G401 (cell line): ENCODE measurements at regions not wholly inside any gene's neighbourhood (a gene's known extent, or its start where the extent isn't known, plus 50 kb on each side); places are given as distances from the start of the nearest gene placed in this dataset.
"Not testable (repeated sequence)": the region's sequence is repeated elsewhere in the genome, so short reads cannot be mapped to it uniquely, and the experiment has no call there.

ENCODE experiments used
- DNase-seq: peaks from one replicate; pipeline ENCODE4 v3.0.0-alpha.2; 2015; ENCODE audit warnings: low spot score
- in situ Hi-C: cut with HindIII; loops from 2 replicates; pipeline ENCODE4 v1.10.0; 2016; ENCODE audit warnings: low sequenced_read_pairs, mixed read lengths

DNA sequence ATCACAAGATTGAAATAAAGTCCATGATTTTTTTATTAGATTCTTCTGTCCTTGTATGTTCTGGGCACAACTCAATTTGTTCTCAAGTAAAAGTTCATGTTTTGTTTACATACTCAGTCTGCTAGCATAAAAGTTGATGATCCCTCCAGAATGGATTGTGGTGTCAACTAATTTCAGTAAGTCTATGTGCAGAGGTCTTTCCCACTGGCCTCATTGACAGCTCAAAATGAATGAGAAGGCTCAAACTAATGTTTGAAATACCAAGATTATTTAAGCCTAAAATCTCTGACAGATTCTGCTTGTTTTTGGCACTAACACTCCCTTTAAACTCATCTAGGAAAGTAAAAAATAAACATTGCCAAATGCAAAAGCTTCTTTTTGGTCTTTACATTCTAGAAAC, 561.2 kb upstream of the CNTNAP5 start:
- in situ Hi-C loops = no loop called here
- no peak for DNase-seq

DNA sequence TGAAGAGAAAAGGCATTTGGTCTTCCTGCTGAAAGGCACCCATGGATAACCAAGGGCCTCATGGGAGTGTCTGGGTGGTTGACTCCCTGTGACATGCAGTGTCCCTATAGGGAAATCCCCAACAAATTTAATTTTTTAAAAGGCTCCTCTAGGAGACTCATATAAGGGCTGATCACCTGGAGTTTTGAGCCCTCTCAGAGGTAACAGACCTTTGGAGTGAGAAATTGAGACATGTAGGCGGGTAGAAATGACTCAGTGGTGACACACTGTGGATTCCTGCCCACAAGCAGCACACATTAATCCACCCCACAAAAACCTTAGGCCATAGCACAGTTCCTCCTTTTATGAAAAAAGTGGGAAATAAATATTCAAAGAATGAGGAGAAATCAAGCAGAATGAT, 557.0 kb upstream of the CNTNAP5 start:
- DNase-seq = no peak
- in situ Hi-C loops = no loop called here

DNA sequence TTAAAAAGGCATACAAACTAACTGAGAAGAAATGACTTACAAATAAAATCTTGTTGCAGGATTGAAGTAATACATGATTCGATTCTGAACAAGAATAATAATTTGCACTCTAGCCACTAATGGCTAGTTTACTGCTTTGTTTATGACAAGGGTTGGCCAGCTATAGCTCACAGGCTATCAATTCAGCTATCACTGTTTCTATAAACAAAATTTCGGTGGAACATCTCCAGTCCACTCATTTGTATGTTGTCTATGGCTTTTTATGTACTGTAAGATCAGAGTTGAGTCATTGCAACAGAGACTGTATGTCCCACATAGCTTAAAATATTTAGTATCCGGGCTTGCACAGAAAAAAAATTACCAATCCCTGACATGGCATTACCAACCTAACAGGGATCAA, 543.7 kb upstream of the CNTNAP5 start:
- no peak for DNase-seq
- in situ Hi-C loops = no loop called here

DNA sequence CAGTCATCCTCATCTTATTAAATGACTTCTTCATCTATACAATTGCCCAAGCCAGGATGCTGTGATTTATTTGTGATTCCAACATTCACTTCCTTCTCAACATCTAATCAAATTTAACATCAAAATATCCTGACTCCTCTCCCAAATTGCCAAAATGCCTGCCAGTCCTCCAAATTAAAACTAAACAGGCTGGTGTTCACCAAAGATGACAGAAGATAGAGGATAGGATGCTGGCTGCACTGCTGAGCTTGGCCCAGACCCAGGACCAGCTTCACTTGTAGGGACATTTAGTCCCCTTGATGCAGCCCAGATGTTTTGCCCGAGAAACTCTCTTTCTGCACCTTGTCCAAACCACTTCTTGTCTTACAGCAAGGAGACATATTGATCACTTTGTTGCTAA, 540.0 kb upstream of the CNTNAP5 start:
- no peak for DNase-seq
- in situ Hi-C loops = no loop called here

DNA sequence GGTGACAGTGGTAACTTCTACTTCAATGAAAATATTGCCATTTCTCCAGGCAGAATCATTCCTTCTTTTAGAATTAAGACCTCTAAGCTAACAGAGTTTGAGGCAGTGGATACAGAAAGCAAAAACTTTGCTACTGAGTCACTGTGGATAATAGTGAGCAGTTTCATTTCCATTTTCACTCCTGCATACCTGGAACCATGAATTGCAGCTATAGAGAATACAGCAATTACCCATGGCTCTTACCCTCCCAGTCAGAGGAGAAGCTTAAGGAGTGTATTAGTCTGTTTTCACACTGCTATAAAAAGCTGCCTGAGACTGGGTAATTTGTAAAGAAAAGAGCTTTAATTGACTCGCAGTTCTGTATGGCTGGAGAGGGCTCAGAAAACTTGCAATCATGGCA, 531.4 kb upstream of the CNTNAP5 start:
- in situ Hi-C loops = no loop called here
- DNase-seq = no peak

DNA sequence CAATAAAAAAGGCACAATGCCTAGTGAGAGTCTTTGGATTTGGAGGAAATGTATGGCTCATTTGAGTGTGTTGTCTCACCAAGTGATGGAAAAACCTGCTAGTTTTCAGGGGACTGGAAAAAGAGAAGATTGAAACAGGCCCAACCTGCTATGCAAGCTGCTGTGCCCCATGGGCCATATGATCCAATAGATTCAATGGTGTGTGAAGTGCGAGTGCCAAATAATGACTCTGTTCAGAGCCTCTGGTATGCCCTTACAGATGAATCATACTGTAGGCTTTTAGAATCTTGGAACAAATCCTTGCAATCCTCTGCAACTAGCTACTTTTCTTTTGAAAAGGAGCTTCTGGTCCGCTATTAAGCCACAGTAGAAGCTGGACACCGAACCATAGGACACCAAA, 529.8 kb upstream of the CNTNAP5 start:
- DNase-seq = no peak

DNA sequence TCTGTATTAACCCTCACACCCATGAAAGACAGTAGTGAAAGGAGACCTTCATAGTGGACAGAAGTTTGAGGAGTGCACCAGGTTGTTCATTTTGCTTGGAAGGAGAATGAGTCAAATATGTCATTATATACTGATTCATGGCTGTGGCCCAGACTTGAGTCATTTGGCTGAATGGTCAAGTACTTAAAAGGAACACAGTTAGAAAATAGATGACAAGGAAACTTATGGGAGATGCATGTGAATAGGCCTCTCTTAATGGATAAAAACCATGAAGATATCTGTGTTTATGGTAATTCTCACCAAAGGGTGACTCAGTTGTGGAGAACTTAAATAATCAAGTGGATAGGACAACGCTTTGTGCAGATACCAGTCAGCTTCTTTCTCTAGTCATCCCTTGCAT, 524.7 kb upstream of the CNTNAP5 start:
- DNase-seq = no peak
- in situ Hi-C loops = no loop called here

More for the DNA sequence above, 529.8 kb upstream of the CNTNAP5 start:
- in situ Hi-C loops = no loop called here

DNA sequence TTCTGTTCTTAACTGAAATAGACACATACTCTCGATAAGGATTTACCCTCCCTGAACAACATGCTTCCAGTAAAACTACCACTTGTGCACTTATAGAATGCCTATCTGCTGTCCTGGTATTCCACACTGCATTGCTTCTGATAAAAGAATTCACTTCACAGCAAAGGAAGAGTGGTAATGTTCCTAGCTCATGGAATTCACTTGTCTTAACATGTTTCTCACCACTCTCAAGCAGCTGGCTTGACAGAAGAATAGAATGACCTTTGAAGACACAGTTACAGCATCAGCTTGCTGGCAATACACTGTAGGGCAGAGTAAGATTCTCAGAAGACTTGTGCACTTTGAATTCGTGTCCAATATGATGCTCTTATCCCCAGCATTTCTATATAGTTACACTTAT, 524.1 kb upstream of the CNTNAP5 start:
- in situ Hi-C loops = no loop called here
- no peak for DNase-seq

DNA sequence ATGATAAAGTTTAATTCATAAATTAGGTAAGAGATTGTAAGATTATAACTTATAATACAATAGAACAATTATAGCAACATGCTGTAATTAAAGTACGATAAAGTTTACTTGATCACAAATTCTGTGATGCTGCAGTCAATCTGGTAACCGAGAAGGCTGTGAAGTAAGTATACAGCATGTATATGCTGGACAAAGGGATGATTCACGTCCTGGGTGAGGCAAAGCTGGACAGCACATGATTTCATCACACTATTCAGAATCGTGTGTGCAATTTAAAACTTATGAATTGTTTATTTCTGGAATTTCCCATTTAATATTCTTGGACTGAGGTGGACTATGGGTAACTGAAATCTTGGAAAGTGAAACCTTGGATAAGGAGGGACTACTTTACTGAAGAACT, 522.2 kb upstream of the CNTNAP5 start:
- in situ Hi-C loops = no loop called here
- DNase-seq = no peak

DNA sequence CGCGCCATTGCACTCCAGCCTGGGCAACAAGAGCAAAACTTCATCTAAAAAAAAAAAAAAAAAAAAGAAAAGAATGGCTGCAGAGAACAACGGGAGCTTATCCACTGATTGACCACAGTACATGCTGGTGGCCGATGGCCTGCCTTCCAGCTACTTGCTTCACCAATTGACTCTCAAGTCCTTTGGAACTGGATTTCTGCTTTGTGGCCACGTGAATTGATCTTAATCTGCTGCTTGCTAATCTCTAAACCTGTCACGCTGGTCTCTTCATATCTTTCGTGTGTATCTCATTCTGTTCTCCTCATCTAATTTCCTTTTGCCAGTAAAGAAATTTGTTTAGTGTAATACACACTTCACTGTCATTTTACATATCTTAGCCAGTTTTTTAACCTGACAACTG, 512.5 kb upstream of the CNTNAP5 start:
- in situ Hi-C loops = no loop called here
- no peak for DNase-seq

DNA sequence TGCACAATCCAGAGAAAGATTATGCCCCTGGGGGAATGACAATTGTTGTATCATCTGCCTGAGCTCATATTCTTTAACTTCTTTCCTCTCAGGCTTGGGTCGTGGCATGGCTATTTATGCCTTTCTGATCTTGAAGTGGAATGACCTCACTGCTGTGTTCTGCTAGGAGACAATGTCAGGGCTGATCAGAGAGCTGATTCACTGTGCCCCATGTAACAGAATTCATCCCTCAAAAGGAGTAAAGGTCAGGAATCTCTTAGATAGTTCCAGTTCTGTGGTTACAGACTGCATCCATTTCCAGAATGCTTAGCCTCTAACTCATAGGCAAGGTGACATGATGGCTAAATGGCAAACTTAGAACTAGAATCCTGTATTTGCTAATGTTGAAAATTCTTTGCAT, 511.7 kb upstream of the CNTNAP5 start:
- no peak for DNase-seq
- in situ Hi-C loops = no loop called here

DNA sequence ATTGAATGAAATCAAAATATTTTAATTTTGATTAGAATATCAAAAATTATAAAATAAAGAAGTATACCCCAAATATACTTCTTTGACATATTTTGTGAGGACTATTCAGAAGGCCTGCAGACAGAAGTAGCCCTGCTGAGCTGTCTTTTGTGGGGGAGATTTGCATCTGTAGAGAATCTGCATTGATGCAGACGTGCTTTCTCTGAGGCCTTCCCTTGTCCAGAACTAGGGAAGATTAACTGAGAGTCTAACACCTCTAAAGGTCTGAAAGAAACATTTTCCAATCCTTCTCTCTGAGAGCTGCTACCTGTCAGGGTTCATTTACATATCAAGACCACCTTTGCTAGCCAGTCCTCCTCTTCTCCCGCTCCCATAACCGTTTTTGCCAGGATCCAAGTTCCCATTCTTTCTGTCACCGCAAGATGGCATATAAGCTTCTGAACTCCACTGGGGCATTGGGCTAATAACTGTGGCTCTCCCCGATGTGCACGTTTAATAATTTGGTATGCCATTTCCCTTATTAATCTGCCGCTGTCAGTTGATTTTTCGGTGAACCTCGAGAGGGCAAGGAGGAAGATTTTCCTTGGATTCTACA, 510.4 kb upstream of the CNTNAP5 start:
- in situ Hi-C loops = no loop called here
- DNase-seq = no peak

DNA sequence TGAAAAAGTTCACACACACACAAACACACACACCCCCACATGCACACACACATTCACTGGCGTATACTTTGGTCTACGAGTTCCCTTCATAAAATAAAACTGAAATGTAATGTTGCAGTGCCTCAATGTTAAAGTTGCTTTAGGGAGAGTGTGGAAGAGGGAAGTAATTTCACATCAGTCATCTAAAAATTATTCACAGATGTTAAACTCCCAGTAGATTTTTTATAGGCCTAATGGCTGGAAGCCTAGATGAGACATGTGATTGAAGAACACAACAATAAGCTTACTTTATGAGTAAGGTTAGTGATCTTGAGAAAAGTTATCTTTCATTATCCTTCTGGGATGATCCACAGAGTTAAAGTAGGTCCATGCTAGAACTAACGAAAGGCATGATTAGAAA, 506.7 kb upstream of the CNTNAP5 start:
- DNase-seq = no peak
- in situ Hi-C loops = no loop called here

DNA sequence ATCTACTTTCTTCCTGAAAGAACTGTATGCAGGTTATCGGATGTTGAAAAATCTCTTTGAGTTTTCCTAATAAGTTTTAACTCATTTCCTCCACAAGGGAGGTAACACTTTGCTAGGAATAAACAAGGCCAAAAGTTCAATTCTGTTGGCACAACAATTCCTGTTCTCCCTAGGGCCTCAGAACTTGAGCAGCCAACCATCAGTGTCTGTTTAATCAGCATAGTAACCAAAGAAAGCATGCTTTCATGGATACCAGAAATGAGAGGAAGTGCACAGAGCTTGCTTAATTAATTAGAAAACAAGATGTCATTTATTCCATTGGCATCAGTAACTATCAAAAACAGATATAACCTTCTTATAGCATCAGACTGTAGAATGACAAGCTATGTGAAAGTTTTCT, 503.2 kb upstream of the CNTNAP5 start:
- DNase-seq = no peak
- in situ Hi-C loops = no loop called here

DNA sequence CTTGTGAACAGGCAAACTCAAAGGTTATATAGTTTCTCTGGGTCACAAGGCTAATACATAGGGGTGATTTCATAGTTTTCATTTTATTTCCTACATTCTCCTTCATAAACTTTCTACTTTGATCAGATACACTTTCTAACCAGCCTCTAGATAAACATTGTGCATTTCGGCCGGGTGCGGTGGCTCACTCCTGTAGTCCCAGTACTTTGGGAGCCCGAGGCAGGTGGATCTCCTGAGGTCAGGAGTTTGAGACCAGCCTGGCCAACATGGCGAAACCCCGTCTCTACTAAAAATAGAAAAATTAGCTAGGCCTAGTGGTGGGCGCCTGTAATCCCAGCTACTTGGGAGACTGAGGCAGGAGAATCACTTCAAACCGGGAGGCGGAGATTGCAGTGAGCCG, 502.6 kb upstream of the CNTNAP5 start:
- in situ Hi-C loops, DNase-seq: not testable (repeated sequence)

DNA sequence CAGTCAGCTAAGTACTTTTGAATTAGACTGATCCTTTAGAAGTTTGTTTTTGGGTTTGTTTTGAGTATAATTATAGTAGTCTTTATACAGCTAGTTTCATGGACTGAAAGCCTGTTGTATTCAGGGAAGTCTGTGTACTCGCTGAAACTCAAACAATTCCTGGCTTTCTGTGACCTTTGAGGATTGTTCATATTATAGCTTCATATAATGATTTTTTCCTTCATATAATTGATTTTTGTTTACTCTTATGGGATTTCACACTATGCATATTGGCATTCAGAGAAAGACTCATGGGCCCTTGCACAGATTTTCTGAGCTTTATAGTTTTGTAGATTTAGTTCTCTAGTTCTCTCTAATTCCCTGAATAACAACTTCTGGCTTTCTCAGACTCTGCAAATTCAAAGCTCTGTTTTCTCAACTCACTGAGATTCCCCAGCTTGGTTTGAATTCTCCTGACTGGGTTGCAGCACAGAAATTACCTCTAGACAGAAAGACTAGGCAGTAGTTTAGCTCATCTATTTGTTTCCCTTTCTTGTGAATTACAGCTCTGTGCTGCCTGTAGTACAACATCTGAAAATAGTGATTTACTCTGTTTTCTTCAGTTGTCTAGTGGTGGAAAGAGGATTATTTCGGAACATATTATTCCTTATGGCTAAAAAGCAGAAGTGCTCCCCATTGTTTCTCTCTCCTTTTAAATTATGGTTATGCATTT, 495.9 kb upstream of the CNTNAP5 start:
- in situ Hi-C loops = no loop called here
- no peak for DNase-seq

DNA sequence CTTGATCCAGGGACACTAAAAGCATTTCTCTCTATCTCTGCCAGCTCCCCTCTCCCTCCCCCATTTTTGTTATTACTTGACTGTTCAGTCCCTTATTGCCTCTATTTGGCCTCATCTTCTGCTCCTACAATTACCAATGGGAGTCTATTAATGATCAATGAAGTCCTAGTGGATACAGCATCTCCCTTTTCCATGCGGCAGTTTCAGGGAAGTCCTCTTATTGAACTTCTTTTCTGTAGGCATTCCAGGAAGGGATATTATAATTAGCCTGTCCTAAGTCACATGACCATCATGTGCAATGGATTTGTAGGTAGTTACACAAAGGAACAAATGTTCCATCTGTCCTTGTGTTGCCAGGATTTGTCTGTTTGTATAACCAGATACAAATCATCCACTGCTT, 495.1 kb upstream of the CNTNAP5 start:
- in situ Hi-C loops = no loop called here
- no peak for DNase-seq

DNA sequence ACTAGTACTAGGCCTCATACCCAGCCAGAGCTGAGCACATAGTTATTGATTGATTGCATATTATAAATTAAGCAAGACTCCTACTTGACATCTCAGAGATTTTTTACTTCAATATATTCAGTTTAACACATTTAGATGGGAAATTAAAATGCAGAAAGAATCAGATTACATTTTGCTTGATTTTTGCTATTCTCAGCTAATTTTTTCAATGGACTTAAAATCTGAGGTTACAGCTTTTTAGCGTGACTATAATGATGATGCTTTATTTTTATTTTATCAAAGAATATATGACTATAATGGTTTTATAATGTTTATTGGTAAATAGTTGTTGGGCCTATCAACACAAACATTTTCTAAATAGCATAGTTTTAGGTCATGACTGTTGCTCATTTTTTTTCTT, 493.0 kb upstream of the CNTNAP5 start:
- in situ Hi-C loops = no loop called here
- no peak for DNase-seq

DNA sequence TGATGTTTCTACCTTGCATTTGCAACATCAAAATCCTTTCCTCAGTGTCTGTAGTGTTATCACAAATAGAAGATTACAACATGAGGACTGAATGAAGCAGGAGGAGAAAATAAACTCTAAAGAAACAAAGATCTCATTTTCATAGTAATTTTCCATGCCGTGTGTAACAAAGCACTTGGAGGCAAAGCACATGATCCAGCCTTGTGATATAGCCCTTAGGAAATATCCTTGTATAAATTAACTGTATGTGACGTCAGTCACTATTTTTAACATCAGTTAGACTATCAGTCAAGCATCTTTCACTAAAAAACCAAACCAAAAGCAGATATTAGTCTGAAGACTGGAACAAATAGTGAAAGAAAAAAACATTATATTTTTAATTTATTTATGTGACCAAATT, 492.1 kb upstream of the CNTNAP5 start:
- in situ Hi-C loops = no loop called here
- no peak for DNase-seq

DNA sequence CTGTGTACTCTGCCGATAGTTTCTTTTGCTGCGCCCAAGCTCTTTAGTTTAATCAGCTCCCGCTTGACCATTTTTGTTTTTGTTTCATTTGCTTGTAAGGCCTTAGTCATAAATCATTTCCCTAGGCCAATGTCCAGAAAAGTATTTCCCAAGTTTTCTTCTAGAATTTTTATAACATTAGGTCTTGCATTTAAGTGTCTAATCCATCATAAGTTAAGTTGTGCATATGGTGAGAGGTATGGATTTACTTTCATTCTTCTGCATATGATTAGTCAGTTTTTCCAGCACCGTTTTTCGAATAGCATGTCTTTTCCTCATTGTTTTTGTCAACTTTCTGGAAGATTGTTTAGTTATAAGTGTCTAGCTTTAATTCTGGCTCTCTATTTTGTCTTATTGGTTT, 484.8 kb upstream of the CNTNAP5 start:
- no peak for DNase-seq
- in situ Hi-C loops = no loop called here

DNA sequence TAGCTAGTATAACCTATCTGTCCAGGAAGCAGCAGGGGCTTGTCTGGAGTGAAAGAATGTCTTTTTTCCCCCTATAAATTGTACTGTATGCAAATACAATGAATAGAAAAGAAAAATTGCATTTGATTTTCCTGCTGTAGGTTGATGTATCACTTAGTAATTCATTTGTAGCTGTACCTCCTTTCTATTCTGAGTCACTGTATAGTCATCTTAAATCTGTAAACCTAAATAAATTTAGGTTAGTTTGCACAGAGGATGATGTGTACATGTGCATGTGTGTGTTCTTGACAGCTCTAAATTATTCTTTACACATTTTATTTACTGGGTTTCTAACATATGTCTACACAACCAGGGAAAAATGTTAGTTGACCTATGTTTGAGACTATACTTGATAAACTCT, 478.7 kb upstream of the CNTNAP5 start:
- in situ Hi-C loops = no loop called here
- no peak for DNase-seq
